HL-60 (cell line): ENCODE measurements at regions not wholly inside any gene's neighbourhood (a gene's known extent, or its start where the extent isn't known, plus 50 kb on each side); places are given as distances from the start of the nearest gene placed in this dataset.

Experiments
- POLR2AphosphoS5 ChIP-seq: IDR thresholded peaks from 2 replicates; pipeline ENCODE4 v1.6.1; 2012; ENCODE audit warnings: low read depth
- SPI1 ChIP-seq: IDR thresholded peaks from 2 replicates; pipeline ENCODE4 v1.6.1; 2012; ENCODE audit warnings: low read depth, mild to moderate bottlenecking, borderline replicate concordance
- TF ChIP-seq, protein P1 (sequence below): IDR thresholded peaks from one replicate; pipeline ENCODE4 v1.5.1; 2011; ENCODE audit warnings: low read length, control low read depth, inconsistent platforms; ENCODE audit not compliant: insufficient read depth

DNA sequence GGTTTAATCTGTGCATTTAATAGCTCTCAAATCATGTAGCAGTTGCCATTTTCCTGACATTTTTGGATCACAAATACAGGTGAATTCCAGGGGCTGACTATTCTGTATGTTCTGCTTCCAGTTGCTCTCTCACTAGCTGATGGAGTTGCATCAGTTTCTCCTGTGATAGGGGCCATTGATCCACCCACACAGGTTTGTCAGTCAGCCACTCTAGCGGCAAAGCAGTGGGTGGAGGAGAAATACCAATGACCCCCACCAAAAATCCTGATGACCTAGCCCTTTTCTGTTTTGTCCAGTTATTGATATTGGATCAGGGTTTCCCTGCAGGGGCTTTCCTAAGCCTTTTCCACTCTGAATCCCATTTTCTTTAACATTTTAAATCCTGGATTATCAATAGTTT, 72.3 kb upstream of the BTN3A2 start:
- TF ChIP-seq, protein P1, sequence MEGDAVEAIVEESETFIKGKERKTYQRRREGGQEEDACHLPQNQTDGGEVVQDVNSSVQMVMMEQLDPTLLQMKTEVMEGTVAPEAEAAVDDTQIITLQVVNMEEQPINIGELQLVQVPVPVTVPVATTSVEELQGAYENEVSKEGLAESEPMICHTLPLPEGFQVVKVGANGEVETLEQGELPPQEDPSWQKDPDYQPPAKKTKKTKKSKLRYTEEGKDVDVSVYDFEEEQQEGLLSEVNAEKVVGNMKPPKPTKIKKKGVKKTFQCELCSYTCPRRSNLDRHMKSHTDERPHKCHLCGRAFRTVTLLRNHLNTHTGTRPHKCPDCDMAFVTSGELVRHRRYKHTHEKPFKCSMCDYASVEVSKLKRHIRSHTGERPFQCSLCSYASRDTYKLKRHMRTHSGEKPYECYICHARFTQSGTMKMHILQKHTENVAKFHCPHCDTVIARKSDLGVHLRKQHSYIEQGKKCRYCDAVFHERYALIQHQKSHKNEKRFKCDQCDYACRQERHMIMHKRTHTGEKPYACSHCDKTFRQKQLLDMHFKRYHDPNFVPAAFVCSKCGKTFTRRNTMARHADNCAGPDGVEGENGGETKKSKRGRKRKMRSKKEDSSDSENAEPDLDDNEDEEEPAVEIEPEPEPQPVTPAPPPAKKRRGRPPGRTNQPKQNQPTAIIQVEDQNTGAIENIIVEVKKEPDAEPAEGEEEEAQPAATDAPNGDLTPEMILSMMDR = no peak
- no peak for TF ChIP-seq SPI1
- TF ChIP-seq POLR2AphosphoS5 = no peak
